Natural killer cell (primary cell): ENCODE measurements at regions not wholly inside any gene's neighbourhood (a gene's known extent, or its start where the extent isn't known, plus 50 kb on each side); places are given as distances from the start of the nearest gene placed in this dataset.
"Not testable (repeated sequence)": the region's sequence is repeated elsewhere in the genome, so short reads cannot be mapped to it uniquely, and the experiment has no call there.

Experiments
- ATAC-seq, 3 donors: fragments of 150-1000 bp in 2 of 3; fragments of 200-7000 bp in 1 of 3; cut with Tn5 transposase; 1 replicate in 1 of 3; 2 replicates in 2 of 3; pipeline ENCODE4 v1.10.0; 2021; ENCODE audit warnings: mild to moderate bottlenecking in 2 of 3, moderate library complexity in 2 of 3
- DNase-seq, 2 donors: peaks; one replicate each; pipeline versions ENCODE4 v3.0.0 to v3.0.0-alpha.2; 2013 to 2021; ENCODE audit warnings: mixed read lengths in 1 of 2
- H3K27ac ChIP-seq: one replicate; pipeline ENCODE4 v1.5.1; 2013; ENCODE audit warnings: mild to moderate bottlenecking, low read length
- H3K27me3 ChIP-seq: one replicate; pipeline ENCODE4 v1.6.1; 2013; ENCODE audit warnings: low read length; ENCODE audit not compliant: control insufficient read depth, insufficient read depth
- H3K36me3 ChIP-seq: one replicate; pipeline ENCODE4 v1.6.1; 2013; ENCODE audit warnings: low read length; ENCODE audit not compliant: control insufficient read depth, insufficient read depth
- H3K4me1 ChIP-seq: one replicate; pipeline ENCODE4 v1.6.1; 2013; ENCODE audit warnings: low read length; ENCODE audit not compliant: control insufficient read depth, insufficient read depth
- H3K4me3 ChIP-seq: one replicate; pipeline ENCODE4 v1.5.1; 2013; ENCODE audit warnings: low read length
- H3K9me3 ChIP-seq: one replicate; pipeline ENCODE4 v1.6.1; 2013; ENCODE audit warnings: low read length; ENCODE audit not compliant: control insufficient read depth, insufficient read depth
- H3K27ac Mint-ChIP-seq, 2 donors: one replicate each; pipeline ENCODE4 v1.8.0; 2022; ENCODE audit warnings: mild to moderate bottlenecking in 2 of 2, mixed read lengths in 2 of 2, moderate library complexity in 1 of 2
- H3K27me3 Mint-ChIP-seq, 2 donors: one replicate each; pipeline ENCODE4 v1.8.0; 2022; ENCODE audit warnings: low read depth in 2 of 2, mixed read lengths in 2 of 2
- H3K36me3 Mint-ChIP-seq: one replicate; pipeline ENCODE4 v1.8.0; 2022; ENCODE audit warnings: mixed read lengths
- H3K4me1 Mint-ChIP-seq, 2 donors: one replicate each; pipeline ENCODE4 v1.8.0; 2022; ENCODE audit warnings: mixed read lengths in 2 of 2
- H3K4me3 Mint-ChIP-seq: one replicate; pipeline ENCODE4 v1.8.0; 2022; ENCODE audit warnings: mild to moderate bottlenecking, moderate library complexity, mixed read lengths
- H3K9me3 Mint-ChIP-seq, 2 donors: one replicate each; pipeline ENCODE4 v1.8.0; 2022; ENCODE audit warnings: mixed read lengths in 2 of 2
- WGBS: methylation state at CpG from one replicate; pipeline ENCODE4 v1.1.7; 2013; ENCODE audit warnings: missing lambda C conversion rate; ENCODE audit not compliant: insufficient coverage; 5-methylcytosine and 5-hydroxymethylcytosine counted together
- intact Hi-C: fragments of 100-400 bp; cut with micrococcal nuclease; formaldehyde crosslinking; loops from one replicate; pipeline ENCODE4 v1.14.2; 2022
- TF ChIP-seq, protein P1 (sequence below): fragments of 200-600 bp; IDR thresholded peaks from one replicate; pipeline ENCODE4 v1.8.0; 2022; ENCODE audit warnings: antibody characterized with exemption

DNA sequence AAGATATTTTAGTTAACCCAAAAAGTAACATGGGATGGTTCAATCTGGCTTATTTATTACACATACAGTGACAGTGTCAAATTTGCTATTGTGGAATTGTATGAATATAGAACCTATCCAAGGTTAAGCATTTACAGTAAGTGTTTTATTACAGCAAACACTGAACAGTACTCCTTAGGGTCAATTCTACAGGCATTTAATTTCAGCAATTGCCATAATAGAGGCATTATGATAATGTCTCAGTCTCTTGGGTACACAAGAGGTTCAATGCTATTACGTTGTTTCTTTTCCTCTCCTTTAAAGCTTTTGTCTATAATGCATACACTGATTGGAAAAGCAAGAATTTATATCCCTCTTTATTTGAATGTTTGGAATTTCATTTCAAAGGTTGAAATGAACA lies 275.7 kb upstream of the NAALADL2 start:
- Histone ChIP-seq H3K4me1 (no peaks in the 10 kb centered on the region), H3K27ac (no peak overlapping the region), H3K36me3 (no peaks in the 10 kb centered on the region), H3K4me3 (no peak overlapping the region), H3K9me3 (no peaks in the 10 kb centered on the region), H3K27me3 (no peaks in the 10 kb centered on the region)
- intact Hi-C loops, result no loop called here
- TF ChIP-seq, protein P1, sequence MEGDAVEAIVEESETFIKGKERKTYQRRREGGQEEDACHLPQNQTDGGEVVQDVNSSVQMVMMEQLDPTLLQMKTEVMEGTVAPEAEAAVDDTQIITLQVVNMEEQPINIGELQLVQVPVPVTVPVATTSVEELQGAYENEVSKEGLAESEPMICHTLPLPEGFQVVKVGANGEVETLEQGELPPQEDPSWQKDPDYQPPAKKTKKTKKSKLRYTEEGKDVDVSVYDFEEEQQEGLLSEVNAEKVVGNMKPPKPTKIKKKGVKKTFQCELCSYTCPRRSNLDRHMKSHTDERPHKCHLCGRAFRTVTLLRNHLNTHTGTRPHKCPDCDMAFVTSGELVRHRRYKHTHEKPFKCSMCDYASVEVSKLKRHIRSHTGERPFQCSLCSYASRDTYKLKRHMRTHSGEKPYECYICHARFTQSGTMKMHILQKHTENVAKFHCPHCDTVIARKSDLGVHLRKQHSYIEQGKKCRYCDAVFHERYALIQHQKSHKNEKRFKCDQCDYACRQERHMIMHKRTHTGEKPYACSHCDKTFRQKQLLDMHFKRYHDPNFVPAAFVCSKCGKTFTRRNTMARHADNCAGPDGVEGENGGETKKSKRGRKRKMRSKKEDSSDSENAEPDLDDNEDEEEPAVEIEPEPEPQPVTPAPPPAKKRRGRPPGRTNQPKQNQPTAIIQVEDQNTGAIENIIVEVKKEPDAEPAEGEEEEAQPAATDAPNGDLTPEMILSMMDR, result no peak
- DNase-seq (no peak), ATAC-seq (no peak)
- peaks cover 4 to 16% of the 10 kb centered on the region in 2 donors for H3K9me3 Mint-ChIP-seq
- H3K27me3 Mint-ChIP-seq, result no peaks in the 10 kb centered on the region
- no peaks in the 10 kb centered on the region for H3K36me3 Mint-ChIP-seq
- no peak overlapping the region for H3K4me3 Mint-ChIP-seq
- no peaks in the 10 kb centered on the region for H3K4me1 Mint-ChIP-seq
- no peak overlapping the region for H3K27ac Mint-ChIP-seq
- no CpG with 5 or more reads among the region's 1 CpG for WGBS

DNA sequence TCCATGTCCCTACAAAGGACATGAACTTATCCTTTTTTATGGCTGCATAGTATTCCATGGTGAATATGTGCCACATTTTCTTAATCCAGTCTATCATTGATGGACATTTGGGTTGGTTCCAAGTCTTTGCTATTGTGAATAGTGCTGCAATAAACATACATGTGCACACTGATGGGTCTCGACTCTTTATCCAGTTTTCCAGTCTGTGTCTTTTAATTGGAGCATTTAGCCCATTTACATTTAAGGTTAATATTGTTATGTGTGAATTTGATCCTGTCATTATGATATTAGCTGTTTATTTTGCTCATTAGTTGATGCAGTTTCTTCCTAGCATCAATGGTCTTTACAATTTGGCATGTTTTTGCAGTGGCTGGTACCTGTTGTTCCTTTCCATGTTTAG lies 272.0 kb upstream of the NAALADL2 start:
- H3K36me3 Mint-ChIP-seq, H3K4me3 Mint-ChIP-seq, H3K4me3 ChIP-seq, H3K27me3 Mint-ChIP-seq, intact Hi-C loops, H3K9me3 ChIP-seq, DNase-seq, H3K4me1 Mint-ChIP-seq, ATAC-seq, H3K4me1 ChIP-seq, H3K27me3 ChIP-seq, H3K36me3 ChIP-seq, H3K27ac ChIP-seq, H3K27ac Mint-ChIP-seq: not testable (repeated sequence)
- peaks cover 4 to 15% of the 10 kb centered on the region in 2 donors for H3K9me3 Mint-ChIP-seq
- 100% methylated on average over 1 of the region's 1 CpG for WGBS

DNA sequence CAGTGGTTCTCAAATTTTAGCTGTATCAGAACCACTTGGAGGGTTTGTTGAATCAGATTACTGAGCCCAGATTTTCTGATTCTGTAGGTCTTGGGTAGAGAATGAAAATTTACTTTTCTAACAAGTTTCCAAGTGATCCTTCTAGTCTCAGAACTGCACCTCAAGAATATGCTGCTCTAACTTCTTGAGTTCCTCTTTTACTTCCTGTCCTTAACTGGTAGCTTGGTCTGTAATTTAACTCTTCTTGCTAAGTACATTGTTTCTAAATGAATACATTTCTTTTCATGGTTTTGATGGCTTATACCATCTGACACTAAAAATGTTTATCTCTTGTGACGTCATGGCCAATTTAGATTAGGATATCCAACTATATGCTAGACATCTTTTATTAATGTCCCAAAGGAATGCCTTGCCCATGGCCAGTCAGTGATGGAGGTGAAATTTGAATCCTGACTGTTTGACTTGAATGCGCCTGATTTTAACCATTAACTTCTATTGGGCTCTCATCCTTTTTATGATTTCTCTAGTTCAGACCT lies 262.6 kb upstream of the NAALADL2 start:
- no peaks in the 10 kb centered on the region for H3K36me3 Mint-ChIP-seq
- peaks cover 8 to 10% of the 10 kb centered on the region in 2 donors for H3K9me3 Mint-ChIP-seq
- H3K4me1 ChIP-seq, result no peaks in the 10 kb centered on the region
- no peak overlapping the region for H3K27ac ChIP-seq
- WGBS, result no CpG with 5 or more reads among the region's 2 CpGs
- no peak overlapping the region for H3K4me3 Mint-ChIP-seq
- TF ChIP-seq, protein P1, result no peak
- no peaks in the 10 kb centered on the region for H3K9me3 ChIP-seq
- ATAC-seq (no peak), DNase-seq (no peak)
- intact Hi-C loops, result no loop called here
- H3K36me3 ChIP-seq, result no peaks in the 10 kb centered on the region
- no peaks in the 10 kb centered on the region for H3K4me1 Mint-ChIP-seq
- no peaks in the 10 kb centered on the region for H3K27me3 ChIP-seq
- H3K27ac Mint-ChIP-seq, result no peak overlapping the region
- H3K27me3 Mint-ChIP-seq, result no peaks in the 10 kb centered on the region
- H3K4me3 ChIP-seq, result no peak overlapping the region

DNA sequence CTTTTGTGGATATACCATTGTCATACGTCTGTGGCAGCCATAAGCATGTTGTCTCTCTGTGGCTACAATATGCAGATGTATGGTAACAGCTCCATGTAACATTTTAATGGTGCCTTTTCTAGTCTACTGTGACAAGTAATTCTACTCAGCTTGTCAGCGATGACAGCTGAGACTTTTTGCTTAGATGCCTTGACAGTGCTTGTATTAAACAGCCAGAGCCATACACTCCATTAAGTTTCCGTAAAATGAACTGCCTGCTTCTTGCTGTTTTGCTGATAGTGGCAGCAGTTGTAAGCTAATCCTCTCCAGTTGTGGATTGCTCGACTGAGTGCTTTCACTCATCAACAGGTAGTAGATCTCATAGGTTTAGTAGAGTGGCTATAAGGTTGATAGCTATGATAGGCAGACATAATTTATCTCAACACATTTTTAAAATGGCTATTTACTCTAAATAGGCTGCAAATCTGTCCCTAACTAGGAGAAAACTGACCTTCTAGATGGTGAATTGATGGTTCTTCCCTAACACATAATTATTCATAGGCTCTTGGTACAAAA lies 260.2 kb upstream of the NAALADL2 start:
- H3K36me3 ChIP-seq, result no peaks in the 10 kb centered on the region
- WGBS, result 80% methylated on average over 4 of the region's 4 CpGs
- TF ChIP-seq, protein P1, result no peak
- H3K9me3 Mint-ChIP-seq, result peaks cover 9 to 11% of the 10 kb centered on the region in 2 donors
- H3K4me3 ChIP-seq, result no peak overlapping the region
- intact Hi-C loops, result no loop called here
- no peak for DNase-seq
- no peak overlapping the region for H3K27ac Mint-ChIP-seq
- H3K27ac ChIP-seq, result no peak overlapping the region
- H3K27me3 ChIP-seq, result no peaks in the 10 kb centered on the region
- H3K4me1 ChIP-seq, result no peaks in the 10 kb centered on the region
- H3K4me3 Mint-ChIP-seq, result no peak overlapping the region
- no peaks in the 10 kb centered on the region for H3K36me3 Mint-ChIP-seq
- ATAC-seq, result no peak
- H3K4me1 Mint-ChIP-seq, result no peaks in the 10 kb centered on the region
- H3K27me3 Mint-ChIP-seq, result no peaks in the 10 kb centered on the region
- H3K9me3 ChIP-seq, result no peaks in the 10 kb centered on the region
